SK-N-SH treated with all-trans-retinoic acid at 6 μM for 48 hours (cell line): ENCODE measurements at regions not wholly inside any gene's neighbourhood (a gene's known extent, or its start where the extent isn't known, plus 50 kb on each side); places are given as distances from the start of the nearest gene placed in this dataset.

ENCODE experiments used
- ATAC-seq: fragments of 200-7000 bp; cut with Tn5 transposase; 3 replicates; pipeline ENCODE4 v1.9.1; 2020; ENCODE audit warnings: mild to moderate bottlenecking, moderate library complexity
- ARNTL ChIP-seq: fragments of 450-650 bp; formaldehyde crosslinking; IDR thresholded peaks from 2 replicates; pipeline ENCODE4 v1.5.0; 2020; ENCODE audit warnings: low read depth, mild to moderate bottlenecking, moderate library complexity, borderline replicate concordance
- BACH2 ChIP-seq: fragments of 250-450 bp; sonication (Bioruptor Pico); IDR thresholded peaks from 2 replicates; pipeline ENCODE4 v1.9.0; 2021; ENCODE audit warnings: mild to moderate bottlenecking, borderline replicate concordance
- CREB5 ChIP-seq: fragments of 250-450 bp; sonication (Bioruptor Pico); IDR thresholded peaks from 2 replicates; pipeline ENCODE4 v1.5.1; 2020; ENCODE audit warnings: low read depth, mild to moderate bottlenecking, moderate library complexity
- CSRNP3 ChIP-seq: fragments of 250-450 bp; sonication (Bioruptor Pico); IDR thresholded peaks from 2 replicates; pipeline ENCODE4 v1.5.1; 2021; ENCODE audit warnings: mild to moderate bottlenecking, moderate library complexity
- ESRRG ChIP-seq: fragments of 250-450 bp; sonication (Bioruptor Pico); IDR thresholded peaks from 2 replicates; pipeline ENCODE4 v1.6.1; 2021; ENCODE audit warnings: mild to moderate bottlenecking
- GLIS3 ChIP-seq: fragments of 250-450 bp; sonication (Bioruptor Pico); IDR thresholded peaks from 2 replicates; pipeline ENCODE4 v1.5.0; 2020; ENCODE audit warnings: mild to moderate bottlenecking, moderate library complexity
- ISL1 ChIP-seq: fragments of 250-450 bp; sonication (Bioruptor Pico); IDR thresholded peaks from 2 replicates; pipeline ENCODE4 v2.1.2; 2022; ENCODE audit warnings: mild to moderate bottlenecking, moderate library complexity
- OSR1 ChIP-seq: fragments of 250-450 bp; sonication (Bioruptor Pico); IDR thresholded peaks from 2 replicates; pipeline ENCODE4 v1.8.0; 2022; ENCODE audit warnings: moderate library complexity, mild to moderate bottlenecking, inconsistent platforms
- PPARA ChIP-seq: fragments of 250-450 bp; sonication (Bioruptor Pico); IDR thresholded peaks from 2 replicates; pipeline ENCODE4 v1.5.0; 2020; ENCODE audit warnings: mild to moderate bottlenecking, borderline replicate concordance
- RARB ChIP-seq: fragments of 250-450 bp; sonication (Bioruptor Pico); IDR thresholded peaks from 2 replicates; pipeline ENCODE4 v1.8.0; 2021; ENCODE audit warnings: mild to moderate bottlenecking, moderate library complexity
- SNAI2 ChIP-seq: fragments of 250-450 bp; sonication (Bioruptor Pico); IDR thresholded peaks from 2 replicates; pipeline ENCODE4 v1.5.0; 2020; ENCODE audit warnings: mild to moderate bottlenecking, moderate library complexity
- TSHZ2 ChIP-seq: fragments of 250-450 bp; sonication (Bioruptor Pico); IDR thresholded peaks from 2 replicates; pipeline ENCODE4 v1.5.0; 2020; ENCODE audit warnings: mild to moderate bottlenecking, moderate library complexity
- ZC3H10 ChIP-seq: fragments of 250-450 bp; sonication (Bioruptor Pico); IDR thresholded peaks from 2 replicates; pipeline ENCODE4 v1.5.1; 2021; ENCODE audit warnings: mild to moderate bottlenecking, moderate library complexity
- ZFP3 ChIP-seq: fragments of 250-450 bp; sonication (Bioruptor Pico); IDR thresholded peaks from 2 replicates; pipeline ENCODE4 v1.5.0; 2020; ENCODE audit warnings: mild to moderate bottlenecking, moderate library complexity
- ZFP30 ChIP-seq: fragments of 450-650 bp; formaldehyde crosslinking; IDR thresholded peaks from 2 replicates; pipeline ENCODE4 v1.5.0; 2022; ENCODE audit warnings: mild to moderate bottlenecking, moderate library complexity
- ZNF565 ChIP-seq: fragments of 450-650 bp; formaldehyde crosslinking; conservative IDR thresholded peaks from 2 replicates; pipeline ENCODE4 v1.5.0; 2020; ENCODE audit warnings: low read depth, mild to moderate bottlenecking, moderate library complexity
- ZNF70 ChIP-seq: fragments of 450-650 bp; formaldehyde crosslinking; IDR thresholded peaks from 2 replicates; pipeline ENCODE4 v1.5.0; 2020; ENCODE audit warnings: mild to moderate bottlenecking, moderate library complexity
- ZNF8 ChIP-seq: fragments of 450-650 bp; formaldehyde crosslinking; IDR thresholded peaks from 2 replicates; pipeline ENCODE4 v1.5.0; 2020; ENCODE audit warnings: mild to moderate bottlenecking, moderate library complexity
- TF ChIP-seq, protein P1 (sequence below): fragments of 250-450 bp; sonication (Bioruptor Pico); IDR thresholded peaks from 2 replicates; pipeline ENCODE4 v1.8.0; 2021; ENCODE audit warnings: low read depth, mild to moderate bottlenecking, moderate library complexity, borderline replicate concordance
- TF ChIP-seq, protein P2 (sequence below): fragments of 250-450 bp; sonication (Bioruptor Pico); IDR thresholded peaks from 2 replicates; pipeline ENCODE4 v1.8.0; 2020; ENCODE audit warnings: mild to moderate bottlenecking, moderate library complexity, borderline replicate concordance

DNA sequence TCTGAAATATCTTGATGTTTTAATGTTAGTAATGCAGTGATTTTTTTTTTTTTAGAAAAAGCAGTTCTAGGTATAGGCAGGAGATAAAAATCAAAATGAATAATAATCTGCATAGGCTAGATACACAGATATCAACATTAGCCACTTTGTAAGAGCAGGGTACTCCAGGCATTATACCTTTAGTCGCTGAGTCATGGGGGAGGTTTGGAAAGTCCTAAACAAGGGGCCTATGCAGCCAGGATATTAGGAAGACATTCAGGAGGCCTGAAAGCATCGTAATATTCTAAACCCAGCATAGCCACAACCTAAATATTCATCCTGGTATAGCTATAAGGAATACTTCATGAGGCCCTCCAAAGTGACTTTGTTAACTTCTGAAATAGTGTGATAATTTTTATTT, 258.1 kb upstream of the NECTIN3 start (continued):
- TF ChIP-seq TSHZ2 (CRISPR knock-in tag), result no peak
- TF ChIP-seq PPARA, result no peak
- no peak for TF ChIP-seq ARNTL (CRISPR knock-in tag)
- no peak for TF ChIP-seq GLIS3 (CRISPR knock-in tag)
- no peak for TF ChIP-seq ISL1 (CRISPR knock-in tag)
- no peak for TF ChIP-seq OSR1 (CRISPR knock-in tag)
- no peak for TF ChIP-seq ZNF565
- no peak for TF ChIP-seq ZC3H10 (CRISPR knock-in tag)
- TF ChIP-seq CSRNP3, result no peak
- no peak for TF ChIP-seq ESRRG (CRISPR knock-in tag)

DNA sequence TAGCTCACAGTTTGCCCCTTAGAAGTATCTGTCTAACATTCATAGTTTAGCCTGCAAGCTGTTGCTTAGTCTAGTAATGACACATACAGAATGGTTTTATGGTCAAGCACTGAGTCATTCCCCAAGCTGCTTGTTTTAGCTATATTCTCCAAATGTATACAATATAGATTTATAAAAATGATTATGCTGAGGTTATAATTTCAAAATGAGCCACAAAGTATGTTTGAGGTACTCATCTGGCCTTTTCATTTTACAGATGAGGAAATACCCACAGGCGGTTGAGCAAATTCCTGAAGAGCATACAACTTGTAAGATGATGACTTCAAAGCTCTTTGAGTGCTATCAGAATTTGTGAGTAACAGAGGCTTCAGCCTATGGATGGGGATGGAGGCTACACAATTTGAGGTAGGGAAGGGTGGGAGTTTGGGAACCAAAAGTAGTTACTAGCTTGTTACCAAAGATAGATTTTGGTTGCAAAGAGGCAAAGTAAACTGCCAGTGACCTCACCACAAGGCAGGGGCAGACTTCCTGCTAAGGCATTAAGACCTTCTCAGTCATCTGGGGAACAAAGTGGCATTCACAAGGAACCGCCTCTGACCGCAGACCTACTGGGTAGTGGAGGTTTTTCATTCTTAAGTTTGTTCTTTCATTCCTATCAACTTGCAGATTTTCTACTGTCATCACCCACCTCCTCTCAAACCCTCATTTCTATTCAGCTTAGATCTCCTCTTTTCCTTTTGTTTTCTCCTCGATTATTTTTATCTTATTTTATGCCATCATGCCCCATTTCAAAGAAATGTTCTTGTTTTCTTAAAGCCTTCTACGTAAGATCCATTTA, 257.2 kb upstream of the NECTIN3 start:
- TF ChIP-seq ISL1 (CRISPR knock-in tag) (no peak), BACH2 (CRISPR knock-in tag) (no peak), RARB (no peak), ZFP30 (CRISPR knock-in tag) (no peak), GLIS3 (CRISPR knock-in tag) (no peak), ESRRG (CRISPR knock-in tag) (no peak), CREB5 (no peak), SNAI2 (CRISPR knock-in tag) (no peak), ZNF565 (no peak), ZC3H10 (CRISPR knock-in tag) (no peak), ZFP3 (no peak), ZNF8 (CRISPR knock-in tag) (no peak), CSRNP3 (no peak), TSHZ2 (CRISPR knock-in tag) (no peak), ZNF70 (CRISPR knock-in tag) (no peak)
- TF ChIP-seq, protein P1, sequence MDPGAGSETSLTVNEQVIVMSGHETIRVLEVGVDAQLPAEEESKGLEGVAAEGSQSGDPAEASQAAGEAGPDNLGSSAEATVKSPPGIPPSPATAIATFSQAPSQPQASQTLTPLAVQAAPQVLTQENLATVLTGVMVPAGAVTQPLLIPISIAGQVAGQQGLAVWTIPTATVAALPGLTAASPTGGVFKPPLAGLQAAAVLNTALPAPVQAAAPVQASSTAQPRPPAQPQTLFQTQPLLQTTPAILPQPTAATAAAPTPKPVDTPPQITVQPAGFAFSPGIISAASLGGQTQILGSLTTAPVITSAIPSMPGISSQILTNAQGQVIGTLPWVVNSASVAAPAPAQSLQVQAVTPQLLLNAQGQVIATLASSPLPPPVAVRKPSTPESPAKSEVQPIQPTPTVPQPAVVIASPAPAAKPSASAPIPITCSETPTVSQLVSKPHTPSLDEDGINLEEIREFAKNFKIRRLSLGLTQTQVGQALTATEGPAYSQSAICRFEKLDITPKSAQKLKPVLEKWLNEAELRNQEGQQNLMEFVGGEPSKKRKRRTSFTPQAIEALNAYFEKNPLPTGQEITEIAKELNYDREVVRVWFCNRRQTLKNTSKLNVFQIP (CRISPR knock-in tag), result no peak
- TF ChIP-seq, protein P2, sequence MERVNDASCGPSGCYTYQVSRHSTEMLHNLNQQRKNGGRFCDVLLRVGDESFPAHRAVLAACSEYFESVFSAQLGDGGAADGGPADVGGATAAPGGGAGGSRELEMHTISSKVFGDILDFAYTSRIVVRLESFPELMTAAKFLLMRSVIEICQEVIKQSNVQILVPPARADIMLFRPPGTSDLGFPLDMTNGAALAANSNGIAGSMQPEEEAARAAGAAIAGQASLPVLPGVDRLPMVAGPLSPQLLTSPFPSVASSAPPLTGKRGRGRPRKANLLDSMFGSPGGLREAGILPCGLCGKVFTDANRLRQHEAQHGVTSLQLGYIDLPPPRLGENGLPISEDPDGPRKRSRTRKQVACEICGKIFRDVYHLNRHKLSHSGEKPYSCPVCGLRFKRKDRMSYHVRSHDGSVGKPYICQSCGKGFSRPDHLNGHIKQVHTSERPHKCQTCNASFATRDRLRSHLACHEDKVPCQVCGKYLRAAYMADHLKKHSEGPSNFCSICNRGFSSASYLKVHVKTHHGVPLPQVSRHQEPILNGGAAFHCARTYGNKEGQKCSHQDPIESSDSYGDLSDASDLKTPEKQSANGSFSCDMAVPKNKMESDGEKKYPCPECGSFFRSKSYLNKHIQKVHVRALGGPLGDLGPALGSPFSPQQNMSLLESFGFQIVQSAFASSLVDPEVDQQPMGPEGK (CRISPR knock-in tag), result no peak
- peak; percentile 90 for ATAC-seq
